ENCODE measurements at regions not wholly inside any gene's neighbourhood (a gene's known extent, or its start where the extent isn't known, plus 50 kb on each side); places are given as distances from the start of the nearest gene placed in this dataset.

DNA sequence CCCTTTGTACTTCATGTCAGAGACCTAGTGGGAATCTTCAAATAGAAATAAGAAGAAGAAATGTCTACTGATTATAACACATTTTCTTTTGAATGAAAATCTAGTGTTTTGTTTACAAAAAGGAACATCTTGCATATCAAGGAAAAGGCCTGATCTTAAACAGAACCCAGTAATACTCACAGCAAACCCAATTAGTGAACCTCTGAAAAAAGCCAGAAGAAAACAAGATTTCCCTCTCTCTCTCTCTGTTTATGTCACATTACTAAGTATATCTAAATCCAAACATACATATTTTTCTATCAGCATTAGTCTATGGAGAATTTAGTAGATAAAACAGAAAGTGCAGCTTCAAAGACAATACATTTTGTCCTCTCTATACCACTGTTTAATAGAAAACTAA is 457.9 kb downstream of the NR2F1-AS1 start:
- no peak for DNase-seq (ENCODE audit: low read depth)
- no peak overlapping the region for H3K4me3 ChIP-seq (ENCODE audit: low read depth, low read length)
- CTCF ChIA-PET = no interaction called here
- no peaks in the 10 kb centered on the region for H3K27me3 ChIP-seq (ENCODE audit: control insufficient read depth, insufficient read depth, low read length)
- no peaks in the 10 kb centered on the region for H3K36me3 ChIP-seq (ENCODE audit: control insufficient read depth, insufficient read depth, low read length)
- TF ChIP-seq CTCF (IDR thresholded peaks at IDR 0.05; ENCODE audit: insufficient read depth, low read depth, low read length) = no peak
- POLR2A ChIA-PET = no interaction called here

- H3K36me3 ChIP-seq (ENCODE audit: control insufficient read depth, insufficient read depth, low read length) = no peaks in the 10 kb centered on the region
- ChIA-PET CTCF (no interaction called here), POLR2A (no interaction called here)
- DNase-seq (ENCODE audit: low read depth) = no peak
- no peaks in the 10 kb centered on the region for H3K27me3 ChIP-seq (ENCODE audit: control insufficient read depth, insufficient read depth, low read length)
- no peak overlapping the region for H3K4me3 ChIP-seq (ENCODE audit: low read depth, low read length)
- TF ChIP-seq CTCF (IDR thresholded peaks at IDR 0.05; ENCODE audit: insufficient read depth, low read depth, low read length) = no peak
These were observed 458.6 kb downstream of the NR2F1-AS1 start for GRCh38 chr5:93122446-93122845.

- no peaks in the 10 kb centered on the region for H3K36me3 ChIP-seq (ENCODE audit: control insufficient read depth, insufficient read depth, low read length)
- DNase-seq (ENCODE audit: low read depth) = no peak
- H3K27me3 ChIP-seq (ENCODE audit: control insufficient read depth, insufficient read depth, low read length) = no peaks in the 10 kb centered on the region
- H3K4me3 ChIP-seq (ENCODE audit: low read depth, low read length) = no peak overlapping the region
- TF ChIP-seq CTCF (IDR thresholded peaks at IDR 0.05; ENCODE audit: insufficient read depth, low read depth, low read length) = no peak
- ChIA-PET POLR2A (no interaction called here), CTCF (no interaction called here)
These were observed 460.2 kb downstream of the NR2F1-AS1 start for GRCh38 chr5:93120771-93121170.

GRCh38 chr5:93120051-93120450 is 461.0 kb downstream of the NR2F1-AS1 start:
- Histone ChIP-seq H3K36me3 (ENCODE audit: control insufficient read depth, insufficient read depth, low read length) (no peaks in the 10 kb centered on the region), H3K27me3 (ENCODE audit: control insufficient read depth, insufficient read depth, low read length) (no peaks in the 10 kb centered on the region), H3K4me3 (ENCODE audit: low read depth, low read length) (no peak overlapping the region)
- DNase-seq (ENCODE audit: low read depth) = no peak
- POLR2A ChIA-PET = no interaction called here
- CTCF ChIA-PET = no interaction called here
- TF ChIP-seq CTCF (IDR thresholded peaks at IDR 0.05; ENCODE audit: insufficient read depth, low read depth, low read length) = no peak

DNA sequence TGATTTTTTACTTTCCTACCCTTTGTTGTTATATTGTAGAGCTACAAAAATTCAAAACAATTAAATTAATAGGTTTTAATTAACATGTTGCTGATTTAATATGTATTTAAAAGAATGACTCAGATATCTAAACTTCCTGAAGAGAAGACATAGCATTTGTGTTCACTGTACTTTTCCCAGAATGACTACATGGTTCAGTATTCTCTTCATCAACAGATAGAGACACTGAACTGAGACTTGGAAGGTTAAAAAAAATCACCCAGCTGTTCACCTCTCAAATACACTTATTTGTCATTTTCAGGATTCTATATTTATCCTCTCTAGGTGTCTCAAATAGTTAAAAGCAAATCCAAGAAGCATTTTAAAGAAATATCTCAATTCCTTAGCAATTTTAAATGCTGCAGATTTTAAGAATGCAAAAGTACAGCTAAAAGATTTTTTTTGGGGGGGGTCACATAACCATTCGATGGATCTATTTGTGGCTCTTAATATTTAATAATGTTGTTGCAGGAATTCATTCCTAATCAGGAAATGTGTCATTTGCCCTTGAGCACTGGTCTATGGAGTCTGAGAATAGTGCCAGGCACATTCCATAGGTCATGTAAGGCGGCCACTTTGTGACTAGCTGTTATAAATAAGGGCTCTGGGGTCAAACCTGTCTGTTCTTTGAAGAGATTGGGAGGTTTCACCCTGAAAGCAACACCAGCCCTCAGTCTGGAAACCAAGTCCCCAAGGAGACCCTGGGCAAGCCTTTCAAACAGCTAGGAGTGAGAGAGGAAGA is 463.1 kb downstream of the NR2F1-AS1 start:
- Histone ChIP-seq H3K36me3 (ENCODE audit: control insufficient read depth, insufficient read depth, low read length) (no peaks in the 10 kb centered on the region), H3K4me3 (ENCODE audit: low read depth, low read length) (no peak overlapping the region), H3K27me3 (ENCODE audit: control insufficient read depth, insufficient read depth, low read length) (no peaks in the 10 kb centered on the region)
- ChIA-PET CTCF (interaction anchor here (0.6 to 1.1 kb wide), 3 partner anchors 10 to 992 kb away, joined by 3 to 4 read pairs (median 4); no protein-coding TSS in a partner anchor), POLR2A (interaction anchor here (0.6 kb wide), 1 partner anchor 19 kb away, joined by 3 read pairs; no protein-coding TSS in a partner anchor)
- TF ChIP-seq CTCF (IDR thresholded peaks at IDR 0.05; ENCODE audit: insufficient read depth, low read depth, low read length) = no peak
- DNase-seq (ENCODE audit: low read depth) = no peak
